Loucy (cell line): ENCODE measurements at regions not wholly inside any gene's neighbourhood (a gene's known extent, or its start where the extent isn't known, plus 50 kb on each side); places are given as distances from the start of the nearest gene placed in this dataset.

Experiments
- CTCF ChIP-seq: fragments of 200-600 bp; sonication (generic); conservative IDR thresholded peaks from 2 replicates; pipeline ENCODE4 v1.5.1; 2014; ENCODE audit warnings: mild to moderate bottlenecking, antibody characterized with exemption, low read length
- EZH2phosphoT487 ChIP-seq: fragments of 200-600 bp; IDR thresholded peaks from 2 replicates; pipeline ENCODE4 v1.6.1; 2018; ENCODE audit warnings: antibody characterized with exemption, mild to moderate bottlenecking, moderate library complexity, borderline replicate concordance

GRCh38 chr10:118161461-118162246 lies 114.9 kb upstream of the RAB11FIP2 start:
- TF ChIP-seq CTCF (no peak), EZH2phosphoT487 (no peak)
